ENCODE measurements at regions not wholly inside any gene's neighbourhood (a gene's known extent, or its start where the extent isn't known, plus 50 kb on each side); places are given as distances from the start of the nearest gene placed in this dataset.

DNA sequence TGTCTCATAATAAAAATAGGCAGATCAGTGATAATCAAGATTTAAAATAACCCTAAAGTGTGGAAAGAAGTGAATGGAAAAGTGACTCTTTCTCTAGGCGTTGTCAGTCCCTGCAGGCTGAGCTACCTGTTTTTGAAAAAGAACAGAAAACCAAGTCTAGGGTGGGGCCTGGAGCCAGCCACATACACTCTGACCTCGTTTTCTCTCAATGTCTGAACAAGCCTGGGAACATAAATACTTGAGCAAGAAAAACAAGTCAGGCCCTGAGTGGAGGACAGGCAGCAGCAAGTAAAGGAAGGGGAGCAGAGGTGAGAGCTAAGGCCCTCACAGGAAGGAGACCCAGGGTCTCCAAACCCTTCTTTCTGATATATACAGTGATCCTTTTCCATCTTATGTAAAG is 91.7 kb upstream of the HPF1 start:
- Histone ChIP-seq H3K4me1 (peaks cover 0 to 35% (median 6%) of the 10 kb centered on the region in 3 donors), H3K9me3 (no peaks in the 10 kb centered on the region), H3K27me3 (no peaks in the 10 kb centered on the region), H3K36me3 (no peaks in the 10 kb centered on the region), H3K27ac (peak overlapping the region in 3 of 4 donors; percentile 47 to 72 (median 64)), H3K4me3 (no peak overlapping the region)
- TF ChIP-seq POLR2A (IDR thresholded peaks at IDR 0.05) = no peak
- TF ChIP-seq, protein P1, sequence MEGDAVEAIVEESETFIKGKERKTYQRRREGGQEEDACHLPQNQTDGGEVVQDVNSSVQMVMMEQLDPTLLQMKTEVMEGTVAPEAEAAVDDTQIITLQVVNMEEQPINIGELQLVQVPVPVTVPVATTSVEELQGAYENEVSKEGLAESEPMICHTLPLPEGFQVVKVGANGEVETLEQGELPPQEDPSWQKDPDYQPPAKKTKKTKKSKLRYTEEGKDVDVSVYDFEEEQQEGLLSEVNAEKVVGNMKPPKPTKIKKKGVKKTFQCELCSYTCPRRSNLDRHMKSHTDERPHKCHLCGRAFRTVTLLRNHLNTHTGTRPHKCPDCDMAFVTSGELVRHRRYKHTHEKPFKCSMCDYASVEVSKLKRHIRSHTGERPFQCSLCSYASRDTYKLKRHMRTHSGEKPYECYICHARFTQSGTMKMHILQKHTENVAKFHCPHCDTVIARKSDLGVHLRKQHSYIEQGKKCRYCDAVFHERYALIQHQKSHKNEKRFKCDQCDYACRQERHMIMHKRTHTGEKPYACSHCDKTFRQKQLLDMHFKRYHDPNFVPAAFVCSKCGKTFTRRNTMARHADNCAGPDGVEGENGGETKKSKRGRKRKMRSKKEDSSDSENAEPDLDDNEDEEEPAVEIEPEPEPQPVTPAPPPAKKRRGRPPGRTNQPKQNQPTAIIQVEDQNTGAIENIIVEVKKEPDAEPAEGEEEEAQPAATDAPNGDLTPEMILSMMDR (IDR thresholded peaks at IDR 0.05) = no peak
- no peak for DNase-seq
- WGBS, 2 donors = 47 to 48% methylated on average over 2 of the region's 2 CpGs
- intact Hi-C loops (cut with DNase I) = no loop called here

DNA sequence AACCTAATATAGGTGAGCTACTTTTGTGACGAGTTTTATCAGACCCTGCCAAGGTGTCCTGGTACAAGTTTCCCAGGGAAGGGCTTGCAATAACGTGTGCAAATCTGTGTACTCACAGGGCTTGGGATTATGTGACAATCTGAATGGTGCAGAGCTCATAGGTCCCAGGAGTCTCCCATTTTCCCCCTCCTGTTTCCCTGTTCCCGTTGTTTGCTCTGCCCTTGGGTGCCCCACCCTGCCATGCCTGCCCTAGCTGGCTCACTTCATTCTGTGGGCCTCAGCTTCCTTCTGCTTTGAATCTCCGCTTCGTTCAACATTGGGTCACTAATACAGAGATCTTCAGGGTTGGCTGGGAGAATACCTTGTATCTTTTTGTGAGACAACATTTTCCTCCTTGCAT is 90.3 kb upstream of the HPF1 start:
- 40 to 44% methylated on average over 5 of the region's 5 CpGs for WGBS, 2 donors

DNA sequence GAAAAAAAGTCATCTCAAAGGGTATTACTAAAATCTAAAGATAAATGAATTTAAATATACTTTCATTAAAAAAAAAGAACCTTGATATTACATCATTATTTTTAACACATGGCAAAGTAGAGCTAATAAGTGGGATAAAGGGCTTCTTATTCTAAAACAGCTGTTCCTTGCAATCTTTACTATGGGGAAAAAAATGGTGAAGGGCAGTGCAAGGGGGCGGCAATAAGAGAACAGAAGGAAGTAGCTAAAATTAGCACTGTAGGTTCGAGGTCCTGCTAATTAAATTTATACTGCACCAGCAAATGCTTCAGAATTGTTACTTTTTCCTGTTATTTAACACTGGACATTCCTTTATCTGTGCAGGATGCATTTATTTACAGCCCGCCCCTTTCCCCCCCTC is 89.4 kb upstream of the HPF1 start:
- TF ChIP-seq, protein P1 (IDR thresholded peaks at IDR 0.05) = no peak
- TF ChIP-seq POLR2A (IDR thresholded peaks at IDR 0.05) = no peak
- H3K9me3 ChIP-seq = no peaks in the 10 kb centered on the region
- intact Hi-C loops (cut with DNase I) = no loop called here
- H3K4me1 ChIP-seq = peaks cover 0 to 35% (median 6%) of the 10 kb centered on the region in 3 donors
- H3K4me3 ChIP-seq = no peak overlapping the region
- H3K27me3 ChIP-seq = no peaks in the 10 kb centered on the region
- WGBS, 2 donors = 59 to 62% methylated on average over 3 of the region's 3 CpGs
- DNase-seq = no peak
- H3K27ac ChIP-seq = no peak overlapping the region
- H3K36me3 ChIP-seq = no peaks in the 10 kb centered on the region

More for the DNA sequence above, 90.3 kb upstream of the HPF1 start:
- Histone ChIP-seq H3K27me3 (no peaks in the 10 kb centered on the region), H3K36me3 (no peaks in the 10 kb centered on the region), H3K4me1 (peaks cover 0 to 35% (median 6%) of the 10 kb centered on the region in 3 donors), H3K9me3 (no peaks in the 10 kb centered on the region), H3K27ac (no peak overlapping the region), H3K4me3 (no peak overlapping the region)
- no peak for TF ChIP-seq POLR2A (IDR thresholded peaks at IDR 0.05)
- TF ChIP-seq, protein P1 (IDR thresholded peaks at IDR 0.05) = no peak
- intact Hi-C loops (cut with DNase I) = no loop called here
- no peak for DNase-seq

DNA sequence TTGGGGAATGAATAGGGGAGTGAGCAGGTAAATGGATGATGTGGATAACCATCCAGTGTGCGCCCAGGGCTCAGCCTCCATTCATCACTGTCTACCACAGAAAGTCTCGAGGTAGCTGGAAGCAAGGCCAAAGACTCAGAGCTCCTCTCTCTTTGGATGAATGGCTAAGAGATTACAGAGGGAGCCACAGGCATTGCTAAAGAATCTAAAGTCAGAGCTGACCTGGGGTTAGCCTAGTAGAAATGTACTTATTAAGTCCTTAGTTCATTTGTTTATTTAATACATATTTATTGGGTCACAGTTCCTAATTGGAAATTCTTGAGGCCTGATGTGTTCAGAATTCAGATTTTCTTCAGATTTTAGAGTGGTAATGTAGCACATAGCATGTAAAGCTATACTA is 88.7 kb upstream of the HPF1 start:
- WGBS, 2 donors = 66 to 74% methylated on average over 2 of the region's 2 CpGs
- no peak for DNase-seq
- Histone ChIP-seq H3K27ac (no peak overlapping the region), H3K9me3 (no peaks in the 10 kb centered on the region), H3K27me3 (no peaks in the 10 kb centered on the region), H3K4me1 (peaks cover 0 to 35% (median 6%) of the 10 kb centered on the region in 3 donors), H3K36me3 (no peaks in the 10 kb centered on the region), H3K4me3 (no peak overlapping the region)
- intact Hi-C loops (cut with DNase I) = no loop called here
- no peak for TF ChIP-seq POLR2A (IDR thresholded peaks at IDR 0.05)
- TF ChIP-seq, protein P1 (IDR thresholded peaks at IDR 0.05) = no peak

DNA sequence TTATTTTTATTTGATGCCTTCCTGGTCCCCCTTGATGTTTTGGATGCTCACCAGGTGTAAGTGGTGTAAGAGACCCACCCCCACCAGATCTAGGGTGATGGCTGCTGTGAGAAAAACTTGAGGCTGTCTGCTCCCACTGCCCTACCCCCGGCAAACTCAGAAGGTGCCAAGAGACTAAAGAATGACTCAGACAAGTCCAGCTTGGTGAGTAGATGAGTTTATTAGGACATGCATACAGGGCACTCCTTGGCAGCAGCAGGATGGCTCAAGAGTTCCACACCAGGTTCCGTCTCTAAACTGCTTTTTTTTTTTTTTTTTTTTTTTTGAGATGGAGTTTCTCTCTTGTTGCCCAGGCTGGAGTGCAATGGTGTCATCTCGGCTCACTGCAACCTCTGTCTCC is 84.0 kb upstream of the HPF1 start:
- Histone ChIP-seq H3K27me3 (no peaks in the 10 kb centered on the region), H3K36me3 (no peaks in the 10 kb centered on the region), H3K4me3 (no peak overlapping the region), H3K27ac (no peak overlapping the region), H3K4me1 (no peaks in the 10 kb centered on the region), H3K9me3 (no peaks in the 10 kb centered on the region)
- 42 to 55% methylated on average over 2 to 3 of the region's 3 CpGs for WGBS, 2 donors
- intact Hi-C loops (cut with DNase I) = no loop called here
- no peak for TF ChIP-seq POLR2A (IDR thresholded peaks at IDR 0.05)
- TF ChIP-seq, protein P1 (IDR thresholded peaks at IDR 0.05) = no peak
- DNase-seq = no peak

Data from esophagus squamous epithelium (tissue), 5 donors.